GM12878 (cell line): ENCODE measurements at regions not wholly inside any gene's neighbourhood (a gene's known extent, or its start where the extent isn't known, plus 50 kb on each side); places are given as distances from the start of the nearest gene placed in this dataset.

Experiments
- ATAC-seq: fragments of 200-7000 bp; cut with Tn5 transposase; 3 replicates; pipeline ENCODE4 v1.9.1; 2020; ENCODE audit warnings: mild to moderate bottlenecking, moderate library complexity
- BruUV-seq: library from RNA; stranded (reverse); fragments of 400-500 nt; replicated peaks from 2 replicates; lab custom pipeline; 2021; lab: Mats Ljungman, UMichigan
- CTCF ChIA-PET: fragments of 300-600 bp; sonication (Branson Sonifier 250); formaldehyde crosslinking; extraction: SDS; loops from one replicate; lab custom pipeline; 2021; ENCODE audit warnings: inconsistent platforms; lab: Yijun Ruan, JAX
- POLR2A ChIA-PET: fragments of 350-600 bp; formaldehyde crosslinking; extraction: SDS; loops from one replicate; lab custom pipeline; 2021; ENCODE audit warnings: inconsistent platforms; lab: Charles Lee
- RAD21 ChIA-PET: fragments of 300-600 bp; sonication (Branson Sonifier 250); formaldehyde crosslinking; loops from one replicate; lab custom pipeline; 2023; ENCODE audit warnings: antibody characterized with exemption; ENCODE audit not compliant: unreplicated experiment; lab: Charles Lee
- SMC1A ChIA-PET: fragments of 300-600 bp; sonication (Branson Sonifier 250); formaldehyde crosslinking; loops from one replicate; lab custom pipeline; 2023; ENCODE audit not compliant: unreplicated experiment, uncharacterized antibody; lab: Charles Lee
- DNase-seq: peaks from one replicate; pipeline ENCODE4 v3.0.0-alpha.2; 2011; ENCODE audit warnings: low read depth, low spot score
- FAIRE-seq: peaks from 3 replicates; lab custom pipeline; 2011; peaks lifted over from hg19 to GRCh38; lab: Jason Lieb, UNC
- H2AFZ ChIP-seq: 2 replicates; pipeline ENCODE4 v1.6.0; 2011; ENCODE audit warnings: low read depth, low read length, control low read depth; ENCODE audit not compliant: control insufficient read depth
- H3K27ac ChIP-seq: 2 replicates; pipeline ENCODE4 v1.5.1; 2011; ENCODE audit warnings: control low read depth; ENCODE audit not compliant: control insufficient read depth, insufficient read depth
- H3K27me3 ChIP-seq, 2 experiments: replicated peaks in 1 of 2; 2 replicates each; pipeline versions ENCODE4 v1.6.0 to v1.6.1; 2011; ENCODE audit warnings: low read length in 1 of 2; ENCODE audit not compliant: control insufficient read depth in 2 of 2, insufficient read depth in 2 of 2
- H3K36me3 ChIP-seq, 2 experiments: 2 replicates each; pipeline ENCODE4 v1.5.1; 2011; ENCODE audit warnings: low read length in 1 of 2; ENCODE audit not compliant: control insufficient read depth in 2 of 2, insufficient read depth in 2 of 2
- H3K4me1 ChIP-seq: 2 replicates; pipeline ENCODE4 v1.6.1; 2011; ENCODE audit warnings: mild to moderate bottlenecking, low read length, moderate library complexity, mixed read lengths; ENCODE audit not compliant: control insufficient read depth, insufficient read depth
- H3K4me2 ChIP-seq: 2 replicates; pipeline ENCODE4 v1.6.0; 2011; ENCODE audit warnings: control low read depth; ENCODE audit not compliant: control insufficient read depth, insufficient read depth
- H3K4me3 ChIP-seq: fragments of 200-600 bp; sonication (generic); 2 replicates; pipeline ENCODE4 v1.5.1; 2016
- H3K79me2 ChIP-seq: 2 replicates; pipeline ENCODE4 v1.6.0; 2011; ENCODE audit warnings: low read length; ENCODE audit not compliant: control insufficient read depth, insufficient read depth
- H3K9ac ChIP-seq: 2 replicates; pipeline ENCODE4 v1.8.0; 2011; ENCODE audit warnings: low read length, control low read depth, mixed read lengths; ENCODE audit not compliant: control insufficient read depth, insufficient read depth
- H3K9me3 ChIP-seq: replicated peaks from 3 replicates; pipeline ENCODE4 v1.5.1; 2011; ENCODE audit warnings: mild to moderate bottlenecking, low read length; ENCODE audit not compliant: control insufficient read depth, insufficient read depth
- H4K20me1 ChIP-seq: 2 replicates; pipeline ENCODE4 v1.6.0; 2011; ENCODE audit not compliant: control insufficient read depth, insufficient read depth
- MXI1 ChIP-seq: fragments of 150-350 bp; IDR thresholded peaks from 2 replicates; pipeline ENCODE4 v1.6.1; 2011; ENCODE audit warnings: low read depth, mild to moderate bottlenecking, inconsistent platforms, low read length, improper control_type of control experiment
- TARDBP ChIP-seq: IDR thresholded peaks from 2 replicates; pipeline ENCODE4 v1.6.1; 2016; ENCODE audit warnings: borderline replicate concordance
- TBL1XR1 ChIP-seq: IDR thresholded peaks from 2 replicates; pipeline ENCODE4 v1.6.1; 2012; ENCODE audit warnings: low read depth, low read length, improper control_type of control experiment
- ZBED1 ChIP-seq: IDR thresholded peaks from 2 replicates; pipeline ENCODE4 v1.6.1; 2016; ENCODE audit warnings: borderline replicate concordance
- ZBTB33 ChIP-seq: fragments of 450-650 bp; IDR thresholded peaks from 2 replicates; pipeline ENCODE4 v1.6.1; 2017; ENCODE audit warnings: mild to moderate bottlenecking
- ZBTB4 ChIP-seq: fragments of 450-650 bp; formaldehyde crosslinking; IDR thresholded peaks from 2 replicates; pipeline ENCODE4 v1.4.0; 2022; ENCODE audit warnings: mild to moderate bottlenecking, moderate library complexity
- ZSCAN29 ChIP-seq: fragments of 450-650 bp; IDR thresholded peaks from 2 replicates; pipeline ENCODE4 v1.6.1; 2017; ENCODE audit warnings: mild to moderate bottlenecking, moderate library complexity
- ZZZ3 ChIP-seq: IDR thresholded peaks from 2 replicates; pipeline ENCODE4 v1.6.1; 2011; ENCODE audit warnings: low read depth; ENCODE audit not compliant: control insufficient read depth, insufficient read length
- WGBS: methylation state at CpG from one replicate; pipeline ENCODE4 v1.1.6; 2016; ENCODE audit warnings: low lambda C conversion rate; ENCODE audit not compliant: insufficient replicate concordance, insufficient coverage; ENCODE audit errors: missing lambda C conversion rate; 5-methylcytosine and 5-hydroxymethylcytosine counted together
- in situ Hi-C: fragments of 300-500 bp; cut with MboI; formaldehyde crosslinking; loops from 9 replicates; pipeline ENCODE4 v1.14.3; 2018; ENCODE audit warnings: mixed read lengths
- intact Hi-C: fragments of 100-400 bp; cut with micrococcal nuclease; formaldehyde crosslinking; loops from one replicate; pipeline ENCODE4 v1.14.2; 2022; ENCODE audit not compliant: unreplicated experiment

GRCh38 chr2:122851972-122852531 is 1096.6 kb downstream of the TSN start:
- Histone ChIP-seq H2AFZ (no peak overlapping the region), H4K20me1 (no peaks in the 10 kb centered on the region), H3K4me3 (no peak overlapping the region), H3K9me3 (no peaks in the 10 kb centered on the region), H3K27ac (no peak overlapping the region), H3K4me2 (no peak overlapping the region), H3K27me3 (no peaks in the 10 kb centered on the region), H3K79me2 (no peaks in the 10 kb centered on the region), H3K9ac (no peak overlapping the region), H3K36me3 (no peaks in the 10 kb centered on the region), H3K4me1 (no peaks in the 10 kb centered on the region)
- no peak for TF ChIP-seq ZBED1
- TF ChIP-seq ZBTB33, result no peak
- TF ChIP-seq TBL1XR1, result no peak
- TF ChIP-seq TARDBP, result no peak
- TF ChIP-seq ZZZ3, result no peak
- TF ChIP-seq MXI1, result no peak
- no peak for TF ChIP-seq ZBTB4 (CRISPR knock-in tag)
- no peak for TF ChIP-seq ZSCAN29
- DNase-seq, result no peak
- CTCF ChIA-PET, result interaction anchor here (2.4 kb wide), 1 partner anchor 50 kb away, joined by 6 read pairs; no protein-coding TSS in a partner anchor
- intact Hi-C loops (no loop called here), in situ Hi-C loops (no loop called here)
- no peak for ATAC-seq
- no peak for FAIRE-seq
- POLR2A ChIA-PET, result no interaction called here
- no TSS peak for BruUV-seq
- 57% methylated on average over 4 of the region's 4 CpGs for WGBS
- SMC1A ChIA-PET, result interaction anchor here (0.9 to 2.9 kb wide), 3 partner anchors 12 to 174 kb away, joined by 3 to 8 read pairs (median 3); no protein-coding TSS in a partner anchor
- RAD21 ChIA-PET, result interaction anchor here (0.7 kb wide), 1 partner anchor 1516 kb away, joined by 4 read pairs; no protein-coding TSS in a partner anchor
